Esophagus muscularis mucosa (tissue), 4 donors: ENCODE measurements at regions not wholly inside any gene's neighbourhood (a gene's known extent, or its start where the extent isn't known, plus 50 kb on each side); places are given as distances from the start of the nearest gene placed in this dataset.

ENCODE experiments used
- DNase-seq: peaks from one replicate; pipeline ENCODE4 v3.0.0-alpha.2; 2017; ENCODE audit errors: extremely low spot score
- H3K27ac ChIP-seq, 4 donors: fragments of 200-600 bp; sonication (generic); replicated peaks in 1 of 4; 1 replicate in 3 of 4; 2 replicates in 1 of 4; pipeline ENCODE4 v1.5.1; 2016 to 2019; ENCODE audit warnings: mild to moderate bottlenecking in 1 of 4
- H3K27me3 ChIP-seq, 4 donors: fragments of 200-600 bp; sonication (generic); one replicate each; pipeline versions ENCODE4 v1.5.1 to v1.6.0; 2016 to 2019
- H3K36me3 ChIP-seq, 4 donors: fragments of 200-600 bp; sonication (generic); one replicate each; pipeline ENCODE4 v1.5.1; 2016 to 2019
- H3K4me1 ChIP-seq, 4 donors: fragments of 200-600 bp; sonication (generic); one replicate each; pipeline ENCODE4 v1.5.1; 2016 to 2019
- H3K4me3 ChIP-seq, 4 donors: fragments of 200-600 bp; sonication (generic); 1 replicate in 2 of 4; 2 replicates in 2 of 4; pipeline ENCODE4 v1.5.1; 2016 to 2019; ENCODE audit warnings: mild to moderate bottlenecking in 4 of 4, moderate library complexity in 1 of 4
- H3K9me3 ChIP-seq, 4 donors: fragments of 200-600 bp; sonication (generic); 1 replicate in 3 of 4; 2 replicates in 1 of 4; pipeline ENCODE4 v1.5.1; 2016 to 2019
- EP300 ChIP-seq: sonication (generic); formaldehyde crosslinking; IDR thresholded peaks from one replicate; pipeline ENCODE4 v1.6.1; 2017; ENCODE audit warnings: antibody characterized with exemption
- POLR2A ChIP-seq: fragments of 450-650 bp; IDR thresholded peaks from one replicate; pipeline ENCODE4 v1.6.1; 2017; ENCODE audit warnings: antibody characterized with exemption, moderate library complexity, mild to moderate bottlenecking, low read depth
- POLR2AphosphoS5 ChIP-seq, 2 donors: sonication (generic); formaldehyde crosslinking; IDR thresholded peaks; one replicate each; pipeline ENCODE4 v1.6.1; 2017; ENCODE audit warnings: antibody characterized with exemption in 2 of 2
- WGBS: methylation state at CpG from one replicate; pipeline ENCODE4 v1.1.5; 2018; 5-methylcytosine and 5-hydroxymethylcytosine counted together
- intact Hi-C: fragments of 100-400 bp; cut with DNase I; formaldehyde crosslinking; loops from one replicate; pipeline ENCODE4 v1.15.1; 2023
- TF ChIP-seq, protein P1 (sequence below), 3 experiments: fragments of 200-600 bp in 2 of 3; fragments of 450-650 bp in 1 of 3; sonication (generic) in 2 of 3; IDR thresholded peaks; one replicate each; pipeline ENCODE4 v1.5.1; 2017 to 2019; ENCODE audit warnings: antibody characterized with exemption in 3 of 3, mild to moderate bottlenecking in 2 of 3, moderate library complexity in 1 of 3

DNA sequence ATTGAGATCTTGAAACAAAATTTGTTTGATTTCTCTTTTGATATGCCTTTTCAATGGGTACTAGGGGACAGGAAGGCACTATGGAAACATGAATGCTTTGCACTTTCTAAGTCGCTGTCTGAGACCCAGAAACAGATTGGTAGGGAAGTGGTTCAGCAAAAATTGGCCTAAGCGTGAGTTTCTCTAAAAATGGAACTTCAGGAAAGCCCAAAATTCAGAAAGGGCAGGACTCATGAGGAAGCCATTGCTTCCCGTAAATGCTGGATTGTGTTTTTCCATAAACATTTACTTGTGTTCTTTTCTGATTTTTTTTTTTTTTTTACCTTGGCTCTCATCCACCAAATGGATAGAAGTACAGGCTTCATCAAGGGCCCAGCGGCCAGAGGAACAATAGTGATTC is 123.7 kb upstream of the ATP1B1 start:
- no peaks in the 10 kb centered on the region for H3K9me3 ChIP-seq
- no peaks in the 10 kb centered on the region for H3K4me1 ChIP-seq
- H3K27ac ChIP-seq: no peak overlapping the region
- no peak overlapping the region for H3K4me3 ChIP-seq
- no peaks in the 10 kb centered on the region for H3K36me3 ChIP-seq
- no peaks in the 10 kb centered on the region for H3K27me3 ChIP-seq
- TF ChIP-seq POLR2A (no peak), EP300 (no peak), POLR2AphosphoS5 (IDR thresholded peaks at IDR 0.05) (no peak)
- TF ChIP-seq, protein P1, sequence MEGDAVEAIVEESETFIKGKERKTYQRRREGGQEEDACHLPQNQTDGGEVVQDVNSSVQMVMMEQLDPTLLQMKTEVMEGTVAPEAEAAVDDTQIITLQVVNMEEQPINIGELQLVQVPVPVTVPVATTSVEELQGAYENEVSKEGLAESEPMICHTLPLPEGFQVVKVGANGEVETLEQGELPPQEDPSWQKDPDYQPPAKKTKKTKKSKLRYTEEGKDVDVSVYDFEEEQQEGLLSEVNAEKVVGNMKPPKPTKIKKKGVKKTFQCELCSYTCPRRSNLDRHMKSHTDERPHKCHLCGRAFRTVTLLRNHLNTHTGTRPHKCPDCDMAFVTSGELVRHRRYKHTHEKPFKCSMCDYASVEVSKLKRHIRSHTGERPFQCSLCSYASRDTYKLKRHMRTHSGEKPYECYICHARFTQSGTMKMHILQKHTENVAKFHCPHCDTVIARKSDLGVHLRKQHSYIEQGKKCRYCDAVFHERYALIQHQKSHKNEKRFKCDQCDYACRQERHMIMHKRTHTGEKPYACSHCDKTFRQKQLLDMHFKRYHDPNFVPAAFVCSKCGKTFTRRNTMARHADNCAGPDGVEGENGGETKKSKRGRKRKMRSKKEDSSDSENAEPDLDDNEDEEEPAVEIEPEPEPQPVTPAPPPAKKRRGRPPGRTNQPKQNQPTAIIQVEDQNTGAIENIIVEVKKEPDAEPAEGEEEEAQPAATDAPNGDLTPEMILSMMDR (IDR thresholded peaks at IDR 0.05): no peak
- no peak for DNase-seq
- intact Hi-C loops: no loop called here
- WGBS: 61% methylated on average over 4 of the region's 4 CpGs

DNA sequence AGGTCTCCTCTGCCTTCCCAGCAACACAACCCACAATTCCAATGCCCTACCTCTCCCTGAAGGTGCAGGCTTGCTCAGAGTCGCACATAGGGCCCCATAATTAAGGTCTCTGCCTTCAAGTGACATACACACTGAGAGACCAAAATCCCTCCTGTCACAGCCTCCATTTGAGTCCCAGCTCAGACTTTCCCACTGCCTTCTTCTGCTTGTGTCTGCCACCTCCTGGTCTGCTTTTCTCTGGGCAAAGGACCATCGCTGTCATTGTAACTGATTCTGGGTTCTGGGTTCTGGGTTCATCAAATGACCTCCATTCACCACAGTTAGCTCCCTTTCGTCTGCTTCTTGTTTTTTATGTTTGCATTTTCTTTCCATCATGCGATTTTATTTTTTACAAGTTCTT is 119.2 kb upstream of the ATP1B1 start:
- DNase-seq: no peak
- Histone ChIP-seq H3K4me3 (no peak overlapping the region), H3K9me3 (no peaks in the 10 kb centered on the region), H3K36me3 (no peaks in the 10 kb centered on the region), H3K4me1 (no peaks in the 10 kb centered on the region), H3K27me3 (no peaks in the 10 kb centered on the region), H3K27ac (no peak overlapping the region)
- 92% methylated on average over 4 of the region's 4 CpGs for WGBS
- no peak for TF ChIP-seq POLR2AphosphoS5 (IDR thresholded peaks at IDR 0.05)
- TF ChIP-seq POLR2A: no peak
- TF ChIP-seq, protein P1 (IDR thresholded peaks at IDR 0.05): no peak
- intact Hi-C loops: no loop called here

DNA sequence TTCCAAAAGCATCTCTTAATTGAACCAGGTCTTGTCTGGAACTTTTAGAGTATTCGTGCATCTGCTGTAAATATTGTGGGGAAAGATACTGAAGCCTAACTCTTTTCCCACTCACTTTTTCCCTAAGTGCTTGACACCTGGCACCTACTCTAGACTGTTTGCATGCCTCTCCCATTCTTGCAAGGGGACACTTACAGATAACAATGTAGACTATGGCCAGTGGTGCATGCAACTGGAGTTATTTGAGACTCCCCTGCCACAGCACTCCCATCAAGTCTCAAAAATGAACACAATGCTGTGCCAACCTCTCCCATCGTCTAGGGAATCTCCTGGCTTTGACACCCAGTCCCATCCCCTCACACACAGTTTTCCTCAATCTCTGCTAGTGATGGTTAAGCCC is 118.6 kb upstream of the ATP1B1 start:
- Histone ChIP-seq H3K27ac (no peak overlapping the region), H3K4me3 (no peak overlapping the region), H3K27me3 (no peaks in the 10 kb centered on the region), H3K9me3 (no peaks in the 10 kb centered on the region), H3K4me1 (no peaks in the 10 kb centered on the region), H3K36me3 (no peaks in the 10 kb centered on the region)
- no peak for DNase-seq
- intact Hi-C loops: no loop called here
- TF ChIP-seq, protein P1 (IDR thresholded peaks at IDR 0.05): no peak
- TF ChIP-seq POLR2A (no peak), EP300 (no peak), POLR2AphosphoS5 (IDR thresholded peaks at IDR 0.05) (no peak)
- 75% methylated on average over 2 of the region's 2 CpGs for WGBS

DNA sequence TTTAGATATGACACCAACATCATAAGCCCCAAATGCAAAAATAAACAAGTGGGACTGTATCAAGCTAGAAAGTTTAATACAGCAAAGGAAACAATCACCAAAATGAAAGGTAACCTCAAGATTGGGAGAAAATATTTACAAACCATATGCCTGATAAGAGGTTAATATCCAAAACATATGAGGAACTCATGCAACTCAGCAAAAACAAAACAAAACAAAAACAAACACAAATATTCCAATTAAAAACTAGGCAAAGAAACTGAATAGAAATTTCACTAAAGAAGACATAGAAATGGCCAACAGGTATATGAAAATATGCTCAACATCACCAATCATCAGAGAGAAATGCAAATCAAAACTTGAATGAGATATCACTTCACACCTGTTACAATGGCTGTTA is 116.5 kb upstream of the ATP1B1 start:
- TF ChIP-seq POLR2A (no peak), POLR2AphosphoS5 (IDR thresholded peaks at IDR 0.05) (no peak), EP300 (no peak)
- TF ChIP-seq, protein P1 (IDR thresholded peaks at IDR 0.05): no peak
- no peaks in the 10 kb centered on the region for H3K4me1 ChIP-seq
- no peaks in the 10 kb centered on the region for H3K9me3 ChIP-seq
- no peak overlapping the region for H3K27ac ChIP-seq
- DNase-seq: no peak
- intact Hi-C loops: no loop called here
- H3K36me3 ChIP-seq: no peaks in the 10 kb centered on the region
- no peak overlapping the region for H3K4me3 ChIP-seq
- H3K27me3 ChIP-seq: no peaks in the 10 kb centered on the region

DNA sequence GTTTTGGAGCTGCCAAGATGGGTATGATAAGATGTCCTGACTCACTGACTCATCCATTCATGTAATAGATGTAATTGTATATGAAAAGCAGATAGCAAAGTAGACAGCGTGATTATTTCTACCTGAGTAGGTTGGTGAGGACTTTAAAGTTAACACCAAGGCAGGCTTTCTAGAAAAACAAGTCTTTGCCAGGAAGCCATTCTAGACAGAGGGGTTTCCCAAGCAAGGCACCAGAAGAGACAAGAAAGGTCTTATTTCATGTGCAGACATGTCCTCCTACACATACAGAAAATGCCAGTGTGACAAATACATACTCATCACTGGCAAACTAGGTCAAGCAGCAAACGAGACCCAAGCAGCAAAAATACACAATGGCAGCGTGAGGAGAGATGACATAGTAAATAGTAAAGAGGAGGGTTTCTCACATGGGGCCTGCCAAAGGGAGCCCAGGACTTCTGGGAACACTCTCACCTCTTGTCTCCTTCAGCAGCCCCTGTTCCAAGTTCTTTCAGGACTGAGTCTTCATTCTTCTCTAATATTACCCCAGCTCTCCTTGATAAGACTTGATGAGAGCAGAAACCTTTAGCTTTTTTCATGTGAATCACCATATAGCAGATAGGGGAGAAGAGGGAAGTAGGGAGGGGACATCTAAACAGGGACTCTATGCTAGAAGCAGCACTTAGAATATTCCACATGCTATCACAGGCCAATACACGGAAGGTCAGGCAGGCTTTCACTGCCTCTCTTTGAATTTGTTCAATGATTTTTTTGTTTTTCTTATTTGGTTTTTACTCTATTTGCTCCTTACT is 114.6 kb upstream of the ATP1B1 start:
- WGBS: 79% methylated on average over 4 of the region's 4 CpGs
- no peak overlapping the region for H3K4me3 ChIP-seq
- TF ChIP-seq EP300 (no peak), POLR2A (no peak), POLR2AphosphoS5 (IDR thresholded peaks at IDR 0.05) (no peak)
- TF ChIP-seq, protein P1 (IDR thresholded peaks at IDR 0.05): no peak
- intact Hi-C loops: no loop called here
- no peaks in the 10 kb centered on the region for H3K4me1 ChIP-seq
- DNase-seq: no peak
- H3K27ac ChIP-seq: no peak overlapping the region
- no peaks in the 10 kb centered on the region for H3K9me3 ChIP-seq
- H3K27me3 ChIP-seq: no peaks in the 10 kb centered on the region
- H3K36me3 ChIP-seq: no peaks in the 10 kb centered on the region
